Suprapubic skin (tissue), 4 donors: ENCODE measurements at regions not wholly inside any gene's neighbourhood (a gene's known extent, or its start where the extent isn't known, plus 50 kb on each side); places are given as distances from the start of the nearest gene placed in this dataset.

Experiments used
- DNase-seq, 2 donors: peaks; one replicate each; pipeline ENCODE4 v3.0.0-alpha.2; 2019; ENCODE audit warnings: low spot score in 2 of 2
- H3K27ac ChIP-seq: fragments of 200-600 bp; sonication (generic); one replicate; pipeline ENCODE4 v1.5.1; 2019
- H3K27me3 ChIP-seq: fragments of 200-600 bp; sonication (generic); one replicate; pipeline ENCODE4 v1.5.1; 2019
- H3K36me3 ChIP-seq: fragments of 200-600 bp; sonication (generic); one replicate; pipeline ENCODE4 v1.5.1; 2019
- H3K4me1 ChIP-seq: fragments of 200-600 bp; sonication (generic); one replicate; pipeline ENCODE4 v1.5.1; 2019
- H3K4me3 ChIP-seq: fragments of 200-600 bp; sonication (generic); one replicate; pipeline ENCODE4 v1.5.1; 2019; ENCODE audit warnings: mild to moderate bottlenecking
- H3K9me3 ChIP-seq: fragments of 200-600 bp; sonication (generic); one replicate; pipeline ENCODE4 v1.5.1; 2019
- CTCF ChIP-seq, 2 donors: fragments of 200-600 bp in 1 of 2; fragments of 450-650 bp in 1 of 2; sonication (generic) in 1 of 2; IDR thresholded peaks; one replicate each; pipeline ENCODE4 v1.5.1; 2016 to 2019; ENCODE audit warnings: antibody characterized with exemption in 2 of 2, mild to moderate bottlenecking in 1 of 2, moderate library complexity in 1 of 2
- EP300 ChIP-seq: sonication (generic); formaldehyde crosslinking; IDR thresholded peaks from one replicate; pipeline ENCODE4 v1.6.1; 2017; ENCODE audit warnings: antibody characterized with exemption
- POLR2A ChIP-seq, 2 donors: fragments of 450-650 bp; IDR thresholded peaks; one replicate each; pipeline ENCODE4 v1.6.1; 2017; ENCODE audit warnings: antibody characterized with exemption in 2 of 2, mild to moderate bottlenecking in 2 of 2, moderate library complexity in 2 of 2
- POLR2AphosphoS5 ChIP-seq, 3 donors: sonication (generic); formaldehyde crosslinking; IDR thresholded peaks; one replicate each; pipeline ENCODE4 v1.6.1; 2017; ENCODE audit warnings: antibody characterized with exemption in 3 of 3
- WGBS: methylation state at CpG from one replicate; pipeline ENCODE4 v1.1.5; 2018; 5-methylcytosine and 5-hydroxymethylcytosine counted together

GRCh38 chr2:220994846-220995245 is 577.3 kb downstream of the EPHA4 start:
- Histone ChIP-seq H3K27me3 (no peaks in the 10 kb centered on the region), H3K4me3 (no peak overlapping the region), H3K27ac (no peak overlapping the region), H3K36me3 (no peaks in the 10 kb centered on the region), H3K4me1 (no peaks in the 10 kb centered on the region), H3K9me3 (no peaks in the 10 kb centered on the region)
- TF ChIP-seq POLR2A (IDR thresholded peaks at IDR 0.05) (no peak), EP300 (no peak), CTCF (IDR thresholded peaks at IDR 0.05) (no peak), POLR2AphosphoS5 (IDR thresholded peaks at IDR 0.05) (no peak)
- 29% methylated on average over 3 of the region's 3 CpGs for WGBS
- DNase-seq, result no peak

GRCh38 chr2:220995581-220995980 is 576.5 kb downstream of the EPHA4 start:
- Histone ChIP-seq H3K27me3 (no peaks in the 10 kb centered on the region), H3K9me3 (no peaks in the 10 kb centered on the region), H3K4me1 (no peaks in the 10 kb centered on the region), H3K27ac (no peak overlapping the region), H3K4me3 (no peak overlapping the region), H3K36me3 (no peaks in the 10 kb centered on the region)
- no peak for DNase-seq
- TF ChIP-seq CTCF (IDR thresholded peaks at IDR 0.05) (no peak), EP300 (no peak), POLR2AphosphoS5 (IDR thresholded peaks at IDR 0.05) (no peak), POLR2A (IDR thresholded peaks at IDR 0.05) (no peak)
- WGBS, result 56% methylated on average over 2 of the region's 2 CpGs

- Histone ChIP-seq H3K36me3 (no peaks in the 10 kb centered on the region), H3K27ac (no peak overlapping the region), H3K27me3 (no peaks in the 10 kb centered on the region), H3K4me3 (no peak overlapping the region), H3K9me3 (no peaks in the 10 kb centered on the region), H3K4me1 (peaks cover 2% of the 10 kb centered on the region)
- 68% methylated on average over 2 of the region's 2 CpGs for WGBS
- no peak for DNase-seq
- TF ChIP-seq POLR2AphosphoS5 (IDR thresholded peaks at IDR 0.05), result no peak
- TF ChIP-seq POLR2A (IDR thresholded peaks at IDR 0.05), result no peak
- TF ChIP-seq CTCF (IDR thresholded peaks at IDR 0.05), result no peak
- TF ChIP-seq EP300, result no peak
These were observed 573.9 kb downstream of the EPHA4 start for GRCh38 chr2:220998156-220998555.

- H3K27ac ChIP-seq, result no peak overlapping the region
- no peak for TF ChIP-seq EP300
- H3K4me1 ChIP-seq, result peaks cover 2% of the 10 kb centered on the region
- H3K4me3 ChIP-seq, result no peak overlapping the region
- 71% methylated on average over 2 of the region's 2 CpGs for WGBS
- no peaks in the 10 kb centered on the region for H3K9me3 ChIP-seq
- no peaks in the 10 kb centered on the region for H3K36me3 ChIP-seq
- H3K27me3 ChIP-seq, result no peaks in the 10 kb centered on the region
- no peak for DNase-seq
These were observed 572.7 kb downstream of the EPHA4 start for GRCh38 chr2:220999356-220999755.

GRCh38 chr2:221001381-221001801 is 570.7 kb downstream of the EPHA4 start:
- TF ChIP-seq POLR2AphosphoS5 (IDR thresholded peaks at IDR 0.05), result no peak
- no peak for TF ChIP-seq POLR2A (IDR thresholded peaks at IDR 0.05)
- no peak for TF ChIP-seq EP300
- no peak for TF ChIP-seq CTCF (IDR thresholded peaks at IDR 0.05)
- Histone ChIP-seq H3K4me3 (no peak overlapping the region), H3K27me3 (no peaks in the 10 kb centered on the region), H3K27ac (no peak overlapping the region), H3K36me3 (no peaks in the 10 kb centered on the region), H3K9me3 (no peaks in the 10 kb centered on the region), H3K4me1 (peaks cover 2% of the 10 kb centered on the region)
- DNase-seq, result no peak
- 18% methylated on average over 2 of the region's 2 CpGs for WGBS

DNA sequence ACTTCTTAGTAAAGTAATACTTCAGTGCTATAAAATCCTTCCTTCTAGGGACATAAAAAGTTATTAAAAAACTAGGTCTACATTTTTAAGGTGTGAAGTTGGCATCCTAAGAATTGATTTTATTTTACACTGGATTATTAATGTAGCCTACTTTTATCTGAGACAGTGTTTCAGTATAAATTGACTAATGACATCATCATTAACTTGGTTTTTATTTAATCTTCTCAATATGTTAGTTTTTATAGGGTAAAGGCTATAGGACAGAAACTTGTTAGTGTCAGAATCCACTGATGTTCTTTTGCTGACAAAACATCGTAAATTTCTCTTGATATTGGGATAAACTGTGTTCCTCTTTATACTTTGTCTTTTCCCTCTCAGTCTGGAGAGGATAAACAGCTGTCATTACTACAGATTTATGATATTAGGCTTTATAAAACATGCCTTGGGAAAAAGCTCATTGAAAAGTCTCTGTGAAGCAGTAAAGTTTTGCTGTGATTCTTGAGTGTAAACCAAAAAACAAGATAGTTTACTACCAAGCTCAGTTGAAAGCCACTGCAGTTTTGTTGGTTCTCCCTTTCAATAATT is 569.9 kb downstream of the EPHA4 start:
- WGBS, result 0% methylated on average over 1 of the region's 1 CpG
- Histone ChIP-seq H3K4me3 (no peak overlapping the region), H3K36me3 (no peaks in the 10 kb centered on the region), H3K27ac (no peak overlapping the region), H3K27me3 (no peaks in the 10 kb centered on the region), H3K9me3 (no peaks in the 10 kb centered on the region), H3K4me1 (peaks cover 2% of the 10 kb centered on the region)
- DNase-seq, result no peak
- TF ChIP-seq EP300 (no peak), CTCF (IDR thresholded peaks at IDR 0.05) (no peak), POLR2AphosphoS5 (IDR thresholded peaks at IDR 0.05) (no peak), POLR2A (IDR thresholded peaks at IDR 0.05) (no peak)
